HTR-8/SVneo (cell line): ENCODE measurements at regions not wholly inside any gene's neighbourhood (a gene's known extent, or its start where the extent isn't known, plus 50 kb on each side); places are given as distances from the start of the nearest gene placed in this dataset.
"Not testable (repeated sequence)": the region's sequence is repeated elsewhere in the genome, so short reads cannot be mapped to it uniquely, and the experiment has no call there.

Source experiments
- DNase-seq: peaks from one replicate; pipeline ENCODE4 v3.0.0; 2011; ENCODE audit warnings: low spot score, mixed read lengths; ENCODE audit not compliant: insufficient read length
- FAIRE-seq: peaks from 2 replicates; lab custom pipeline; 2011; peaks lifted over from hg19 to GRCh38; lab: Jason Lieb, UNC

GRCh38 chr17:54439816-54440215 lies 460.8 kb upstream of the TOM1L1 start:
- FAIRE-seq = no peak
- no peak for DNase-seq

GRCh38 chr17:54451051-54451450 lies 449.6 kb upstream of the TOM1L1 start:
- DNase-seq (no peak), FAIRE-seq (no peak)

GRCh38 chr17:54452666-54453348 lies 447.8 kb upstream of the TOM1L1 start:
- no peak for DNase-seq
- FAIRE-seq = no peak

GRCh38 chr17:54455251-54455868 lies 445.3 kb upstream of the TOM1L1 start:
- DNase-seq (no peak), FAIRE-seq (no peak)

GRCh38 chr17:54465443-54465842 lies 435.2 kb upstream of the TOM1L1 start:
- DNase-seq, FAIRE-seq: not testable (repeated sequence)

GRCh38 chr17:54466875-54467274 lies 433.8 kb upstream of the TOM1L1 start:
- no peak for FAIRE-seq
- DNase-seq = no peak

- FAIRE-seq = no peak
- DNase-seq = no peak
Measured at GRCh38 chr17:54482843-54483242, 417.8 kb upstream of the TOM1L1 start.

GRCh38 chr17:54493691-54494090 lies 407.0 kb upstream of the TOM1L1 start:
- DNase-seq (no peak), FAIRE-seq (no peak)

- FAIRE-seq (no peak), DNase-seq (no peak)
Measured at GRCh38 chr17:54494721-54495715, 405.6 kb upstream of the TOM1L1 start.

GRCh38 chr17:54505404-54505803 lies 395.2 kb upstream of the TOM1L1 start:
- FAIRE-seq = no peak
- no peak for DNase-seq

GRCh38 chr17:54518706-54519105 lies 381.9 kb upstream of the TOM1L1 start:
- FAIRE-seq (no peak), DNase-seq (no peak)

GRCh38 chr17:54521137-54521536 lies 379.5 kb upstream of the TOM1L1 start:
- no peak for DNase-seq
- FAIRE-seq = no peak

- DNase-seq (no peak), FAIRE-seq (no peak)
Measured at GRCh38 chr17:54524501-54524900, 376.2 kb upstream of the TOM1L1 start.

GRCh38 chr17:54527941-54528340 lies 372.7 kb upstream of the TOM1L1 start:
- no peak for FAIRE-seq

GRCh38 chr17:54530398-54530797 lies 370.3 kb upstream of the TOM1L1 start:
- no peak for DNase-seq
- peak; percentile 31 for FAIRE-seq

More at GRCh38 chr17:54527941-54528340, 372.7 kb upstream of the TOM1L1 start:
- no peak for DNase-seq

GRCh38 chr17:54536306-54536705 lies 364.3 kb upstream of the TOM1L1 start:
- DNase-seq = no peak
- FAIRE-seq = no peak

- FAIRE-seq (no peak), DNase-seq (no peak)
Measured at GRCh38 chr17:54537656-54538055, 363.0 kb upstream of the TOM1L1 start.

- FAIRE-seq = peak; percentile 16
- DNase-seq = no peak
Measured at GRCh38 chr17:54544249-54544648, 356.4 kb upstream of the TOM1L1 start.

GRCh38 chr17:54559883-54560282 lies 340.8 kb upstream of the TOM1L1 start:
- DNase-seq (no peak), FAIRE-seq (no peak)

GRCh38 chr17:54608634-54609155 lies 292.0 kb upstream of the TOM1L1 start:
- FAIRE-seq = peak; percentile 51
- no peak for DNase-seq
